ENCODE measurements at regions not wholly inside any gene's neighbourhood (a gene's known extent, or its start where the extent isn't known, plus 50 kb on each side); places are given as distances from the start of the nearest gene placed in this dataset.

GRCh38 chr2:40584432-40584831 is 132.5 kb upstream of the SLC8A1 start:
- intact Hi-C loops (cut with micrococcal nuclease; ENCODE audit: unreplicated experiment): no loop called here
- CTCF ChIA-PET: no interaction called here

DNA sequence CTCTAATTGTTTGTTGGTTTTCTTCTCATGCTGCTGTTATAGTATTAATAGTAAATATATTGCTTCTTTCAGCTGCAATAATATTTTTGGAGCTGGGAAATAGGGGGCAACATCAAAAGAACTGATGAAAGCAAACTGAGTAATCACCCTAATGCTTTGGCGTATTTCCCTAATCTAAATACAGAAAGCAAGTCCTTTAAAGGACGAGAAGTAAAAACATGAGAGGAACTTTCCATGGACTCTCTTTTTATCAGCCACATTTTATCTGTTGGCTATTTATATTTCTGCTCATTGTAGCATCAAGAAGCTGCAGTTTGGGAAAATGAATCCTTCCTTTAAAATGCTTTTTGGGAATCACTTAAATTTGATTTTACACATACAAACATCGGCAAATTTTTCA is 139.9 kb upstream of the SLC8A1 start:
- Histone ChIP-seq H3K27me3 (replicated peaks; ENCODE audit: insufficient read depth, low read depth, low read length, poor library complexity) (peaks cover 12% of the 10 kb centered on the region), H3K27ac (ENCODE audit: low read depth, low read length, poor library complexity, severe bottlenecking) (no peak overlapping the region), H3K4me3 (ENCODE audit: low read depth, low read length, poor library complexity, severe bottlenecking) (no peak overlapping the region), H3K4me1 (ENCODE audit: insufficient read depth, low read length, poor library complexity, severe bottlenecking) (no peaks in the 10 kb centered on the region), H3K9me3 (ENCODE audit: low read depth, low read length, poor library complexity, severe bottlenecking) (no peaks in the 10 kb centered on the region), H3K36me3 (ENCODE audit: insufficient read depth, low read length, poor library complexity, severe bottlenecking) (no peaks in the 10 kb centered on the region)
- no peak for DNase-seq (ENCODE audit: low spot score)
- intact Hi-C loops (cut with micrococcal nuclease; ENCODE audit: unreplicated experiment): no loop called here
- no TSS peak for BruUV-seq (replicated peaks)
- CTCF ChIA-PET: no interaction called here
- POLR2A ChIA-PET (ENCODE audit: low non-redundant PET): no interaction called here
- TF ChIP-seq EZH2 (IDR thresholded peaks at IDR 0.05; ENCODE audit: borderline replicate concordance, low read depth, low read length, poor library complexity, severe bottlenecking): no peak

More at GRCh38 chr2:40584432-40584831, 132.5 kb upstream of the SLC8A1 start:
- H3K27ac ChIP-seq (ENCODE audit: low read depth, low read length, poor library complexity, severe bottlenecking): no peak overlapping the region
- no peak for TF ChIP-seq EZH2 (IDR thresholded peaks at IDR 0.05; ENCODE audit: borderline replicate concordance, low read depth, low read length, poor library complexity, severe bottlenecking)
- TF ChIP-seq, protein P1, sequence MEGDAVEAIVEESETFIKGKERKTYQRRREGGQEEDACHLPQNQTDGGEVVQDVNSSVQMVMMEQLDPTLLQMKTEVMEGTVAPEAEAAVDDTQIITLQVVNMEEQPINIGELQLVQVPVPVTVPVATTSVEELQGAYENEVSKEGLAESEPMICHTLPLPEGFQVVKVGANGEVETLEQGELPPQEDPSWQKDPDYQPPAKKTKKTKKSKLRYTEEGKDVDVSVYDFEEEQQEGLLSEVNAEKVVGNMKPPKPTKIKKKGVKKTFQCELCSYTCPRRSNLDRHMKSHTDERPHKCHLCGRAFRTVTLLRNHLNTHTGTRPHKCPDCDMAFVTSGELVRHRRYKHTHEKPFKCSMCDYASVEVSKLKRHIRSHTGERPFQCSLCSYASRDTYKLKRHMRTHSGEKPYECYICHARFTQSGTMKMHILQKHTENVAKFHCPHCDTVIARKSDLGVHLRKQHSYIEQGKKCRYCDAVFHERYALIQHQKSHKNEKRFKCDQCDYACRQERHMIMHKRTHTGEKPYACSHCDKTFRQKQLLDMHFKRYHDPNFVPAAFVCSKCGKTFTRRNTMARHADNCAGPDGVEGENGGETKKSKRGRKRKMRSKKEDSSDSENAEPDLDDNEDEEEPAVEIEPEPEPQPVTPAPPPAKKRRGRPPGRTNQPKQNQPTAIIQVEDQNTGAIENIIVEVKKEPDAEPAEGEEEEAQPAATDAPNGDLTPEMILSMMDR (conservative IDR thresholded peaks at IDR 0.05; ENCODE audit: low read depth, low read length): no peak
- no peaks in the 10 kb centered on the region for H3K4me1 ChIP-seq (ENCODE audit: insufficient read depth, low read length, poor library complexity, severe bottlenecking)
- BruUV-seq (replicated peaks): no TSS peak
- no peak overlapping the region for H3K4me3 ChIP-seq (ENCODE audit: low read depth, low read length, poor library complexity, severe bottlenecking)
- no peak for DNase-seq (ENCODE audit: low spot score)
- POLR2A ChIA-PET (ENCODE audit: low non-redundant PET): no interaction called here
- H3K36me3 ChIP-seq (ENCODE audit: insufficient read depth, low read length, poor library complexity, severe bottlenecking): no peaks in the 10 kb centered on the region
- peaks cover 3% of the 10 kb centered on the region for H3K27me3 ChIP-seq (replicated peaks; ENCODE audit: insufficient read depth, low read depth, low read length, poor library complexity)
- no peaks in the 10 kb centered on the region for H3K9me3 ChIP-seq (ENCODE audit: low read depth, low read length, poor library complexity, severe bottlenecking)

GRCh38 chr2:40592218-40592617 is 140.3 kb upstream of the SLC8A1 start:
- H3K27me3 ChIP-seq (replicated peaks; ENCODE audit: insufficient read depth, low read depth, low read length, poor library complexity): peaks cover 14% of the 10 kb centered on the region
- intact Hi-C loops (cut with micrococcal nuclease; ENCODE audit: unreplicated experiment): no loop called here
- no peak for DNase-seq (ENCODE audit: low spot score)
- CTCF ChIA-PET: no interaction called here
- no peaks in the 10 kb centered on the region for H3K4me1 ChIP-seq (ENCODE audit: insufficient read depth, low read length, poor library complexity, severe bottlenecking)
- no peak overlapping the region for H3K4me3 ChIP-seq (ENCODE audit: low read depth, low read length, poor library complexity, severe bottlenecking)
- no peaks in the 10 kb centered on the region for H3K9me3 ChIP-seq (ENCODE audit: low read depth, low read length, poor library complexity, severe bottlenecking)
- BruUV-seq (replicated peaks): no TSS peak
- H3K27ac ChIP-seq (ENCODE audit: low read depth, low read length, poor library complexity, severe bottlenecking): no peak overlapping the region
- POLR2A ChIA-PET (ENCODE audit: low non-redundant PET): no interaction called here
- no peaks in the 10 kb centered on the region for H3K36me3 ChIP-seq (ENCODE audit: insufficient read depth, low read length, poor library complexity, severe bottlenecking)
- TF ChIP-seq, protein P1 (conservative IDR thresholded peaks at IDR 0.05; ENCODE audit: low read depth, low read length): no peak
- TF ChIP-seq EZH2 (IDR thresholded peaks at IDR 0.05; ENCODE audit: borderline replicate concordance, low read depth, low read length, poor library complexity, severe bottlenecking): no peak

GRCh38 chr2:40606862-40607261 is 155.0 kb upstream of the SLC8A1 start:
- DNase-seq (ENCODE audit: low spot score): no peak
- ChIA-PET CTCF (no interaction called here), POLR2A (ENCODE audit: low non-redundant PET) (no interaction called here)
- BruUV-seq (replicated peaks): no TSS peak
- TF ChIP-seq, protein P1 (conservative IDR thresholded peaks at IDR 0.05; ENCODE audit: low read depth, low read length): no peak
- Histone ChIP-seq H3K4me1 (ENCODE audit: insufficient read depth, low read length, poor library complexity, severe bottlenecking) (no peaks in the 10 kb centered on the region), H3K27me3 (replicated peaks; ENCODE audit: insufficient read depth, low read depth, low read length, poor library complexity) (peaks cover 3% of the 10 kb centered on the region), H3K4me3 (ENCODE audit: low read depth, low read length, poor library complexity, severe bottlenecking) (no peak overlapping the region), H3K9me3 (ENCODE audit: low read depth, low read length, poor library complexity, severe bottlenecking) (no peaks in the 10 kb centered on the region), H3K27ac (ENCODE audit: low read depth, low read length, poor library complexity, severe bottlenecking) (no peak overlapping the region), H3K36me3 (ENCODE audit: insufficient read depth, low read length, poor library complexity, severe bottlenecking) (no peaks in the 10 kb centered on the region)
- intact Hi-C loops (cut with micrococcal nuclease; ENCODE audit: unreplicated experiment): no loop called here

All from A673 (cell line).